HG03064 (cell line): ENCODE measurements at regions not wholly inside any gene's neighbourhood (a gene's known extent, or its start where the extent isn't known, plus 50 kb on each side); places are given as distances from the start of the nearest gene placed in this dataset.

Source experiments
- ATAC-seq: cut with Tn5 transposase; IDR thresholded peaks from one replicate; pipeline ENCODE4 v1.9.1; 2021; ENCODE audit warnings: low read depth; ENCODE audit not compliant: unreplicated experiment

DNA sequence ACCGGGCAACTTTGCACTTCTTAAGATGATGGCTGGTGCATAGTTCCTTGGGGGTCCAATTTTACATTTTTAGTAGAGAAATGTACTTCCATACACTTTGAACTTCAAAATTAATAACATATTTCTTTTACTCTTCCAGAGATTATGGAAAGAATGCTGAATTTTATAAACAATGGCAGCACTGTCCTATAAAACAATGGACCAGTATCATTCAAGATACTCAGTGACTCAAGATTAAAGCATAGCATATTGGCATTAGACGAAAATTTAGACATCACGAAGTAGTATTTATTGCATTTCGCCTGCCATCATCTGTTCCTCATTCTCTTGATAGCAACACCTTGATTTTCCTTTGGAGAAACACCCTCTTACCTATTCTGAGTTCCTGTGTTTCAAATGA, 118.3 kb upstream of the ATF7IP start:
- ATAC-seq = no peak

DNA sequence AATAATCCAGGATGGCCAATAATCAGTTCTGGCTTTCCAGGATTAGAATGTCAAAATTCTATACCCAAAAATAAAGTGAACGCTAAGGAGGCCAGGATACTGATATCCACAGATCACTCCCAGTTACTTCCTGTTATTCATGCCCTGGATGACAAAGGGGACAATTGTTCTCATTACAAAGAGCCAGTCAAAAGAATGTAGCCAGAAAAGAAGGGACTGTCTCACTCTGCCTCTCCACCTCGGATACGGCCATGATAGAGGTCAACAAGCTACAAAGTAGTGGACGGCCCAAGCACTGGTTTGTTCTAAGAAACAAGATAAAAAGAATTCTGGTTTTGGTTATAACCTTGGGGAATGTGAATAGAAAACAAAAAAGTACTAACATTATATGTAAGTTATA, 116.1 kb upstream of the ATF7IP start:
- ATAC-seq = no peak

DNA sequence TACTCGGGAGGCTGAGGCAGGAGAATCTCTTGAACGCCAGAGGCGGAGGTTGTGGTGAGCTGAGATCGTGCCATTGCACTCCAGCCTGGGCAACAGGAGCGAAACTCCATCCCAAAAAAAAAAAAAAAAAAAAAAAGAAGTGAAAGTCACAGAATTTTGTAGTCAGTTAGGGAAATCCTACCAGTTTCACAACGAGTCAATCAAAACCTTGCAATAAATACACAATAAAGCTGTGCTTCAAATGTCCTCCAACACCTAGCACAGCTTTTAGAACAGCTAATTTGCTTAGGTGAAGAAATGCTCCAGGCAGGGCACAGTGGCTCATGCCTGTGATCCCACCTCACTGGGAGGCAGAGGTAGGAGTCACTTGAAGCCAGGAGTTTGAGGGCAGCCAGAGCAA, 112.8 kb upstream of the ATF7IP start:
- no peak for ATAC-seq

DNA sequence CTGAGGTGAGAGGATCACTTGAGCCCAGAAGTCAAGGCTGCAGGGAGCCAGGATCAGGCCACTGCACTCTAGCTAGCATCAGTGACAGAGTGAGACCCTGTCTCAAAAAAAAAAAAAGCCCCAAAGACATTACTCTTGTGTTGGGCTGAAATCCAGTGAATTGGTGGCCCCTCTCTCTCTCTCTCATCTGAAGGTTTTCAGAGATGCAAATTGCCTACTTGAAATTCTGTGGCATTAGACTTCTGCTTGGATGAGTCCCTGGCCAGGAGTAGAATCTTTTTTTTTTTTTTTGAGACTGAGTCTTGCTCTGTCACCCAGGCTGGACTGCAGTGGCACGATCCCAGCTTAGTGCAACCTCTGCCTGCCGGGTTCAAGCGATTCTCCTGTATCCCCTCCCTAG, 112.0 kb upstream of the ATF7IP start:
- ATAC-seq = no peak

DNA sequence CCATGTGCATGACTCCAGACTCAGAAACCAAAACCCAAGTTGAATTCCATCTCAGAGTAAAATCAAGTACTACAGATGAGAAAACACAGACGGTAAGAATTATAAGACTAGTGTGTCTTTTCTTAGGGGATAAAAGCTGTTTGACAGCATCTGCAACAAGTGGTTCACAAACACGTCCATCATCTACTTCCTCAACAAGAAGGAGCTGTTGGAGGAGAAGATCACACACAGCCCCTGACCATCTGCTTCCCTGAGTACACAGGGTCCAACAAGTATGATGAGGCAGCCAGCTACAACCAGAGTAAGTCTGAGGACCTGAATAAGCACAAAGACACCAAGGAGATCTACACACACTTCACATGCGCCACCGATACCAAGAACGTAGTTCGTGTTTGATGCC, 110.7 kb upstream of the ATF7IP start:
- ATAC-seq = no peak

DNA sequence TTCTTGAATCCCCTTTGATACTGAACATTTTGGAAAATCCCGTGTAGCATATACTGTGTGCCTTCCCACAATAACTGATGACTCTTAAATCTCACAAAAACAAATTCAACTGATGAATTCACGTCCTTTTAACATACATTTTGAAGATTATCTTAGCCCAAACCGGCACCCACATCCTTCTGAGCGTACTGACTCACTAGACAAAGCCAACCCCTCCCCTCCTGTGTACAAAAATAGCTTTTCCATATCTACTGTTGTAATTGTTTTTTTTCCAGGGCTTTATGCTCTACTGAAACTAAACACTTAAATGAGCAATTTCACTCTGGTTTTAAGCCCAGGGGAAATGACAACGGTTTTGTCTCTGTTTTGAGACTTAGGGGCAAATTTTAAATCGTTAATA, 109.4 kb upstream of the ATF7IP start:
- ATAC-seq = no peak

DNA sequence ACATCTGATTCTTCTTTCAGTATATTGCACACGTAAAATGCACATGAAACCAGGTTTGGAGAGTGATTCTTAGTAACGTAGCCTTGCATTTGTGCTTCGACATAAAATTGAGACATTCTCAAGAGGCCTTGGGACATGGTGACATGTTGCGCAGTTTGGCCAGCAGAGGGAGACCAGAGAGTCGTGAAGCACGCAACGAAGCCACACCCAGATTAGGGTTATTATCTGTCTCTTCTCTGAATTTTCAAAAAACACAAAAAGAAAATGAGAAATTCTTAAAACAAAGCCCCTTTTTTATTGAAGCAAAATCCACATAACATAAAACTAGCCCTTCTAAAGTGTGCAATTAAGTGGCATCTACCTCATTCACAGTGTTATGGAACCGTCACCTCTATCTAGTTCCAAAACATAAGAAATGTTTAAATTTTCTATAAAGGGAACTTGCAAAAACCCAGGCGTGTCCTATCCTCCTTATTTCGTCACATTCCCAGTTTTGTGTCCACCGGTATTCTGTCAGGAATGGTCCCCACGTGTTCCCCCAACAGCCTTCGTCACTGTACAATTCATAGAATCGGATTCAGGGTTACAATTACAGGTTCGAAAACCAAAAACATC, 108.8 kb upstream of the ATF7IP start:
- peak; percentile 56 for ATAC-seq

DNA sequence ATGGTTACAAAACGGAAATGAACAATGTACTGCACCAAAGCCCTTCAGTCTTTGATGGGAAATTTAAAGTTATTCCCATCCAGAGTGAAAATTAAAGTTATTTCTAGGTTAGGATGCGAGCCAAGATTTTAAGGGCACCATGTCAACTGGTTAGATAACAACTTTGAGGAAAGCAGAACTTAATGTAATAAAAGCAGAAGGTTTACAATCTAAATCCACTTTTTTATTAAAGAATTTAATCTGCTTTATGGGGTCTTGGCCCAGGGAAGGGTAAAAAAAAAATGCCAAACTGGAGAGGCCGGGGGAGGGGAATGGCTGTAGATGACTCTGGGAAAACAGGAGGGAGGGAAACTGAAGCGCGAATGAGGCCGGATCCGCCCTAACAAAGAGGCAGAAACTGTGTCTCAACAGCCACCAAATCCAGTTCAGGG, 108.2 kb upstream of the ATF7IP start:
- no peak for ATAC-seq

DNA sequence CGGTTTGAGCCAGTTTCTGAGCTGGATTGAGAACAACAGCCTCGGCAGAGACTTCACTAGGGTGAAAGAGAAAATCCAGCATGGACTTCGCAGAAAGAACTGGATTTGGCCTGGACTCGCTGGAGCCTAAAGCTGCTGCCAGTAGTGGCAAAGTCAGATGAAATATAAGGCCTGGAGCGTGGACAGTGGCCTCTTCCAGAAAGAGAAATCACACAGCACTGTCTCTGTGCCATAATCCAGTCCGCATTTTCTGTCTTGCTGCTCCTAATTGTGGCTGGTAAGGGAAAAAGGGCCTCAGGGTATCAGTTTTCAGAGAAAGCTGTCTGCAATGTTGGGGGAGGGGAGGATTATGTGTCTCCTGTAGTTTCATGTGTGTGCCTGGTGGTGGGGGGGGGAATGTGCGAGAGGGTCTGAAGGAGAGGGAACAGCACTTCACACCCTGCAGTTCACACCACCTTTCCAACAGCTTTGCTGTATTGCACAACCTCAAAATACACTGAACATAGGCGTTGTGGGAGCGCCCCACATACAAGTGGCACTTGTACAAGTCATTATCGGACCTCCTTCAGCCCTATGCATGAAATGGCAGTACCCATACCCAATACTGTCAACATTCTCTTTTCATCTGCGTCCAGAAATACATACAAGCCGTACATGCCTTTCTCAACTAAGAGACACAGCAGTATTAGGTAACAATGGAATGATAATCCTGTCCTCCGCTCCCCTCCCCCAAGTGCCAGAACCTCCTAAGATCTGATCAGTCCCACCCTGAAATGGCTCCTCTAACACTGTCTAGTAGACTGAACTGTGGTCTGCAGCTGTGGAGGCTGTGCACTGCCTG, 107.5 kb upstream of the ATF7IP start:
- no peak for ATAC-seq

DNA sequence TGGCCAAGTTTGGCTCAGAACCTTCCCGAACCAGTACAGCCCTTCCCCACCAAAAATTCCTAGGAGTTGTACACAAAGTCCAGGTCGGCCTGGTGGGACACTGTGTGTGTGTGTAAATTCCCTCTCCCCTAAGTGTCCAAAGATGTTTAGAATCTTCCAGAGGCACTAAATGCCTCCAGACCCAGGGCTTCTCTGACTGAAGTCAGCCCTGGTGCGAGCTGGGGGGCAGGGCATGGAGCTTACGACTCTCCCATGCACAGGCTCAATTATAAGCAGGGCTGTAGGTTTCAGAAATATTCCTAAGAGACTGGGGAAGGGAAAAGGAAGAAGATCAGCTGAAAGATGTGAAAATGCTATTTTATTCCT, 106.9 kb upstream of the ATF7IP start:
- no peak for ATAC-seq

DNA sequence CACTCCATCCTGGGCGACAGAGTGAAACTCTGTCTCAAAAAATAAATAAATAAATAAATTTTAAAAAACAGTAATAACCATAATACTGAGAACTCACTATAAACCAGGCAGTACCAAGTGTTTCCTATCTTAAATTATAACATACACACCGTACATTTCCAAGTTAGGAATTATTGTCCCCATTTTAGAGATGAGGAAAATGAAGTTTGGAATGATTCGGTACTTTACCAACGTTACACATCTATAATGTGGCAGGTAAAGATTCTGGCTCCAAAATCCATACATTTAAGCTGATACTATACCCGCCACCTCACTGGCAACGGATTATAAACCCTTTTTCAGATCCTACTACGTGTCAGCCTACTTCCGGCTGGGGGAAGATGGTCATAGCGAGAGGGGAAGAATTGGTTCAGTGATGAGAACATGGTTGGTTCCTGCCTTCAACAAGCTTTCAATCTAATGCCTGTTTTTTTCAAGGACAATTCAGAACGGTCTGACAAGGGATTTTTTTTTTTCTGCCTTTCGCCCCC, 105.9 kb upstream of the ATF7IP start:
- no peak for ATAC-seq

DNA sequence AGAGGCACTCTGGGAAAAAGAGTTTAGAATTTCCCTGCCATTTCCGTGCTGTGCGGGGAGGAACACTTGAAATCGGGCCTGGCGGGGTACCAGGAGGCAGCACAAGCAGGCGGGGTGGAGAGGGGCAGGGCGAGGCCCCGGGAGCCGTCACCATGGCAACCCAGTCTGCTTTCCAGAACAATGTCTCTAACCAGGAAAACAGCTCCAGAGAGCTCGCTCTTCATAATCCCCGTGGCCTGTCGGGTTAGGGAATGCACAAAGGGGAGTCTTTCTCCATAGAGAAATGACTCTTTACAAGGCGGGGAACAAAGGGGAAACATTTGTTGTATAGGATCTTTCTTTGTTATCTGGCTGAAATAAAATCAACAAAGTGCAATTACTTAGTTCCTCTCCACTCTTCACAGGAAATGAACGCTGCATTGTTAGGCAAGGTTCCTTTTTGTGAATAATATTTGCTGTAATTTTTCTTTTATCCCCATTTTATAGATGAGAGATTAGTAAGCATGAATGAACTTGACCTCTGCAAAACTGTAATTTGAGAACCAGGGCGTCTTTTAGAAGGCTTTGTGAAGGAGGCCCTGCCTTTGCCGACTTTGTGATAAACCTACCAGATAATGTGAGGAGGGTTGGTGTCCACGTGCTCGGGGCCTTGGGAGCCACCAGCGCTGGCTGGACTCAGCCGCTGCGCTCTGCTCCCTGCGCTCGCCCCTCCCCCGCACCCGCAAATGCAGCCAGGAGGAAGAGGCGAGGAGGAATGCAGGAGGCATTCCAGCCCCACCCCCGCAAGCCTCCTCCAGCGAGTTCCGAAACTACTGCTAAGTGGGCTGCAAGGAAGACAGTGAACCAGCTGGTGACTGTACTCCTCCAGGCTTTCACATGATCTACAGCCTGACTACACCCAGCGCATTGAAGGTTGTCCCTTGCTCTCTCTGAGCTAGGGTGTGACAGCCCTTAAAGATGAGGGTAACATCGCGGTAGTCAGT, 105.2 kb upstream of the ATF7IP start:
- ATAC-seq = no peak

DNA sequence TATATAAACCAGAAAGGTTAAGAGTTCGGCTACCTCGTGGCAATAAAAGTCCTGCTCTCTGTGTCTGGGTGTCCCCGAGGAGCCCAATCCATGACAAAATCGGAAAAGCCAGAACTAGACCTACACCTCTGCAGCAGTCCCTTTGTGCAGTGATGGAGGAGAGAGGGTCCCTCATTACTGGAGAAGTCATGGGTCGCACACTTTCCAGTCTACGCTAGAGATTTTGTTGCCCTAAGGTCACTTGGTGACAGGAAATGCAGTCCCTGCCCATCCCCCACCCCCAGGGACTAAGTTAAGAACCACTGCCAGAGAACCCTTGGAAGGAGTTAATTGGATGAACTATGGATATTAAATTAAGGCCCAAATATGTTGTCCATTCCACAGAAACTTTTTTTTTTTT, 104.4 kb upstream of the ATF7IP start:
- ATAC-seq = no peak

DNA sequence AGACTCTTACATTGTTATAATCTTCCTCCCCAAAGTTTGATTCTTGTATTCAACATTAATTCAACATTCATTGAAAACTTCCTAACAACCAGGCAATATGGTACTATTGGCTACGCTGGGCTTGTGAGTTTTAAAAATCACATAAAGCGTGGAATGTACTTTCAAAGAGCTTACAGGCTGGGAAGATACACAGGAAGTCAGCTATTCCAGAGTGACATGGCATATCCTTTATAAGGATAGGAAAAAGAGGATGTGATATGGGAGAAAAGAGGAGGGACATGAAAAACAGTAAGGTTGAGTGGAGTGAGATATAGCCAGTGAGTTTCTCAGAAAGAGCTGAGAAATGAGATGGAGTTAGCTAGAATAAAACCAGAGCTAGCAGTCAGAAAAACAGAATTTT, 103.6 kb upstream of the ATF7IP start:
- ATAC-seq = no peak

DNA sequence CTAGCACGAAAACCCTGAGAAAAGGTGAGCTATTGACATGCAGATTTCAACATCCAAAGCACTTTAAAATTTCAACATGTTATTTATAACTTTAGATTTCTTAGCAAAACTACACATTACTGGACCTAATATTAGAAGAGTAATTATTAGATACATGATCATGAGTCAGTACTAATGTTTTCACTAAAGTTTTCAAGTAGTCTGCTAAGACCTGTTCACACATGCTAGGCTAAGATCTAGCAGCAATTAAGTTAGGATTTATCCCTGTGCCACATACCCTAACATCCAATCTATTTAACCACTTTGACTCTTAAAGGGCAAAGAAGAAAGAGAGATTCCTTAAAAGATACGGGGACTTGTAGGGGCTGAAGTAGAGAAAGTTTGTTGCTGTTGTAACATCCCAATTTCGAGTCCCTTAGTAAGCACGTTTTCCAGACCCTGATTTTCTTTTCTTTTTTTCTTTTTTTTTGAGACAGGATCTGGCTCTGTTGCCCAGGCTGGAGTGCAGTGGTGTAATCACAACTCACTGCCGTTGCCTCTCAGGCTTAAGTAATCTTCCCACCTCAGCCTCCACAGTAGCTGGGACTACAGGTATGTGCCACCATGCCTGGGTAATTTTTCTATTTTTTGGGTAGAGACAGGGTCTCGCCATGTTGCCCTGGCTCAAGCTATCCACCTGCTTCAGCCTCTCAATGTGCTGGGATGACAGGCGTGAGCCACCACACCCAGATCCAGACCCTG, 102.5 kb upstream of the ATF7IP start:
- ATAC-seq = no peak

DNA sequence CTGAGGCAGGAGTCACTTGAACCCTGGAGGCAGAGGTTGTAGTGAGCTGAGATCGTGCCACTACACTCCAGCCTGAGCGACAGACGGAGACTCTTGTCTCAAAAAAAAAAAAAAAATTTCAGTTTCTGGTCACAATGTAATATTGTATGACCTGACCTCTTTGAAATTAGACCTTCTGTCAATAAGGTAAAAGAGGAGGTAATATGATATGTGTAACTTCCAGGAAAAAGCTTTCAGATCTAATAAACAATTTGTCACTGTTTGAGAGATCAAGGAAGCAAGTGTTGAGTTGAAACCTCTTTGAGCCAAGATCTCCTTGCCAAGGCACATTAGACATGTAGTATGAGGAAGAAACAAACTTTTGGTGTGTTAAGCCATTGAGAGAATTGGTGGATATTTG, 101.7 kb upstream of the ATF7IP start:
- ATAC-seq = no peak

DNA sequence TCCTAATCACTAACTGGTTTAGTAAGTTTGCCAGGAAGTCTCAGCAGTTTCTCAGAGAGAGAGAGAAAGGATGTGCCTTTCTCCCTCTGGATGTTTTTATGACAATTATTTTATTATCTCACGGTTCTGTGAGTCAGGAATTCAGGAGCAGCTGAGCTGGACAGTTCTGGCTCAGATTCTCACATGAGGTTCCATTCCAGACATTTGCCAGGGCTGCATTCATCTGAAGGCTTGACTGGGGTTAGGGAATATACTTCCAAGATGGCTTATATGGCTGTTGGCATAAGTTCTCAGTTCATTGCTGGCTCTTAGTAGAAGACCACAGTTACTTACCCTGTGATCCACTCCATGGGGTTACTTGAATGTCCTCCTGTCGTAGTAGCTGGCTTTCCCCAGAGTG, 101.2 kb upstream of the ATF7IP start:
- no peak for ATAC-seq

DNA sequence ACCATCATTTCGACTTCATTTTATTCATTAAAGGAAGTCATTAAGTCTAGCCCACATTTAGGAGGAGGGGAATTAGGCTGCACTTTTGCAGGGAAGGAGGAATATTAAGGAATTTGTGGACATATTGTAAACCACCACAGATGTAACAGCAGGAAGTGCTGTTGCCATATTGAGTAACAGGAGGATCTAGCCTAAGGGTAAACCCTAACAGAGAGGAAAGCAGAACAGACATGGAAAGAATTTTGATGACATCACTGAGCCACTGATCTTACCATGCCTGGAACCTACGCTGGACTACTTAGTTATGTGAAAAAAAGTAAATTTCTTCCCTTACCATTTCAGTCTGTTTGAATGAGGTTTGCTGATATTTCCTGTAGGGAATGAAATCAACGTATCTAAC, 100.7 kb upstream of the ATF7IP start:
- no peak for ATAC-seq

DNA sequence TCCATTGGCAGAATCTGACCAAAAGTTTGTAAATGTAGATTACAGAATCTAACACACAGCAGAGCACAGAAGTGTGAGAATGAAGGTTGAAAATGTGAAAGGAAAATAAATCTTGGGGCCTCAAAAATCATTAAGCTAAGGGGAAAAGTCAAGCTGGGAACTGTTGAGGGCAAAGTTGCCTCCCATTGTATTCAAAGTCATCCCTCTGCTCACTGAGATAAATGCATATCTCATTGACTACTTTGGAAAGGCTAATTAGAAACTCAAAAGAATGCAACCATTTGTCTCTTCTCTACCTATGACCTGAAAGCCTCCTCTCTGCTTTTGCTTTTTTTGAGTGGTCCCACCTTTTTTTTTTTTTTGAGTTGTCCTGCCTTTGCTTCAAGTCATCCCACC, 97.4 kb upstream of the ATF7IP start:
- no peak for ATAC-seq

DNA sequence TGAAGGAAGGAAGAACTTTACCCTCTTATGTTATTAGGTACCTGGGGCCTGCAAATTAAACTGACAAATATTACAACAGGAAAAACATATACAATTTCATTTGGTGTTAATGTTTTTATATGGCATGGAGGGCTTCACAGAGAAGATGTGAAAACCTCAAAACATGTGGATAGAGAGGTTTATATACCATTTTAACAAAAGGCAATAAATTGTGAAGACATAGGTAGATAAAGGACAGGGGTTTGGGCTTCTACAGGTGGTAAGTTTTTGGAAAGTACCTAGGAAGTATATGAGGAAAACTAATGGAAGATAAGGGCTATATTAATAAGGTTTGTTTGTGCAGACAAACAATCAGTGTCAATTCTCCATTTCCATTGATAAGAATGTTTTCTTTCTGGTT, 95.1 kb upstream of the ATF7IP start:
- no peak for ATAC-seq
